ENCODE measurements at regions not wholly inside any gene's neighbourhood (a gene's known extent, or its start where the extent isn't known, plus 50 kb on each side); places are given as distances from the start of the nearest gene placed in this dataset.

DNA sequence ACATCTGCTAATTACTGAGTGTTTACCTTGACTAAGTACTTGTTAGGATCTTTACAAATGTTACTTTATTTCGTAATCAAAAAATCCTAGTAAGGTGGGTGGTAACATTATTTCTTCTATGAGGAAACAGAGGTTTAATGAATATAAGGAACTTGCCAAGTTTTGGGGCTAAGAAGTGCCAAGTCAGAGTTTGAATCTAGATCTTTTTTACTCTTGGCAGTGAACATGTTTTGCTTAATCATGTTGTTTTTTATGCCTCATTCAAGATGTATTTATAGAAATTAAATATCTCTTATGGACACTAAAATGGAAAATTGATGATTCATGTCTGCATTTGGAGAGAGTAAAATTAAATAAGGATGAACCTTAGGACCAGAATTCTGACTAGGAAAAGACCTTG lies 393.7 kb downstream of the UTRN start:
- no peak for DNase-seq (ENCODE audit: low spot score)
- Histone ChIP-seq H3K27ac (peak overlapping the region in 1 of 2 donors; percentile 50), H3K36me3 (no peaks in the 10 kb centered on the region), H3K4me3 (no peak overlapping the region), H3K27me3 (replicated peaks; ENCODE audit: insufficient read depth) (no peaks in the 10 kb centered on the region), H3K4me1 (ENCODE audit: control insufficient read depth in 1 of 2, low read depth in 2 of 2) (peaks cover 28 to 58% of the 10 kb centered on the region in 2 donors), H3K9me3 (peaks cover 4% of the 10 kb centered on the region)
- peak; percentile 60 for ATAC-seq (ENCODE audit: insufficient number of reproducible peaks, low FRiP score, low read depth)
- TF ChIP-seq, protein P1, sequence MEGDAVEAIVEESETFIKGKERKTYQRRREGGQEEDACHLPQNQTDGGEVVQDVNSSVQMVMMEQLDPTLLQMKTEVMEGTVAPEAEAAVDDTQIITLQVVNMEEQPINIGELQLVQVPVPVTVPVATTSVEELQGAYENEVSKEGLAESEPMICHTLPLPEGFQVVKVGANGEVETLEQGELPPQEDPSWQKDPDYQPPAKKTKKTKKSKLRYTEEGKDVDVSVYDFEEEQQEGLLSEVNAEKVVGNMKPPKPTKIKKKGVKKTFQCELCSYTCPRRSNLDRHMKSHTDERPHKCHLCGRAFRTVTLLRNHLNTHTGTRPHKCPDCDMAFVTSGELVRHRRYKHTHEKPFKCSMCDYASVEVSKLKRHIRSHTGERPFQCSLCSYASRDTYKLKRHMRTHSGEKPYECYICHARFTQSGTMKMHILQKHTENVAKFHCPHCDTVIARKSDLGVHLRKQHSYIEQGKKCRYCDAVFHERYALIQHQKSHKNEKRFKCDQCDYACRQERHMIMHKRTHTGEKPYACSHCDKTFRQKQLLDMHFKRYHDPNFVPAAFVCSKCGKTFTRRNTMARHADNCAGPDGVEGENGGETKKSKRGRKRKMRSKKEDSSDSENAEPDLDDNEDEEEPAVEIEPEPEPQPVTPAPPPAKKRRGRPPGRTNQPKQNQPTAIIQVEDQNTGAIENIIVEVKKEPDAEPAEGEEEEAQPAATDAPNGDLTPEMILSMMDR (IDR thresholded peaks at IDR 0.05) = no peak

DNA sequence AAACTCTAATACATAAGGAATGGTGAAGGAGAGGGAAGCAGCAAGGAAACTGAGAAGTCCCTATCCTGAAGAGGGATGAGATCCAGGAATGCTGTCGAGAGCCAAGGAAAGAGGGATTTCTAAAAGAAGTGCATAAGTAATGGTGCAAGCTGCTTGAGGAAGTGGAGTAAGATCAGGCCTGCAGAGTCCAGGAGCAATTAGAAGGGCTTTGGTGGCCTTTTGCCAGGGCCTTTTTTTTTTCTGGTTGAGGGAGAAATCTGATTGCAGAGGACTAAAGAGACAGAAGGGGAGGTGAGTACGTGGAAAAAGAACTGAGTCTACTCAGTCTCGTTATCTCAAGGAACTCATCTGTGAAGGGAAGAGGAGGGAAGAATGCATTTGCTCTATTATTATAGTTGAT lies 396.2 kb downstream of the UTRN start:
- no peaks in the 10 kb centered on the region for H3K27me3 ChIP-seq (replicated peaks; ENCODE audit: insufficient read depth)
- ATAC-seq (ENCODE audit: insufficient number of reproducible peaks, low FRiP score, low read depth) (no peak), DNase-seq (ENCODE audit: low spot score) (no peak)
- TF ChIP-seq, protein P1 (IDR thresholded peaks at IDR 0.05) = no peak
- no peak overlapping the region for H3K27ac ChIP-seq
- no peak overlapping the region for H3K4me3 ChIP-seq
- no peaks in the 10 kb centered on the region for H3K36me3 ChIP-seq
- H3K4me1 ChIP-seq (ENCODE audit: control insufficient read depth in 1 of 2, low read depth in 2 of 2) = peaks cover 32 to 59% of the 10 kb centered on the region in 2 donors
- H3K9me3 ChIP-seq = no peaks in the 10 kb centered on the region

- ATAC-seq (ENCODE audit: insufficient number of reproducible peaks, low FRiP score, low read depth) (no peak), DNase-seq (ENCODE audit: low spot score) (peak; percentile 18)
- H3K9me3 ChIP-seq = peaks cover 5% of the 10 kb centered on the region
- H3K36me3 ChIP-seq = no peaks in the 10 kb centered on the region
- TF ChIP-seq, protein P1 (IDR thresholded peaks at IDR 0.05) = no peak
- H3K4me1 ChIP-seq (ENCODE audit: control insufficient read depth in 1 of 2, low read depth in 2 of 2) = peaks cover 32 to 55% of the 10 kb centered on the region in 2 donors
- no peaks in the 10 kb centered on the region for H3K27me3 ChIP-seq (replicated peaks; ENCODE audit: insufficient read depth)
- H3K27ac ChIP-seq = peak overlapping the region; percentile 43 to 50
- no peak overlapping the region for H3K4me3 ChIP-seq
These were observed 398.3 kb downstream of the UTRN start for GRCh38 chr6:144683216-144684070.

- no peak overlapping the region for H3K4me3 ChIP-seq
- no peak for ATAC-seq (ENCODE audit: insufficient number of reproducible peaks, low FRiP score, low read depth)
- H3K36me3 ChIP-seq = no peaks in the 10 kb centered on the region
These were observed 403.6 kb downstream of the UTRN start for GRCh38 chr6:144688713-144689112.

GRCh38 chr6:144689503-144690040 lies 404.4 kb downstream of the UTRN start:
- ATAC-seq (ENCODE audit: insufficient number of reproducible peaks, low FRiP score, low read depth) (no peak), DNase-seq (ENCODE audit: low spot score) (no peak)
- TF ChIP-seq, protein P1 (IDR thresholded peaks at IDR 0.05) = no peak
- Histone ChIP-seq H3K4me3 (no peak overlapping the region), H3K36me3 (no peaks in the 10 kb centered on the region), H3K4me1 (ENCODE audit: control insufficient read depth in 1 of 2, low read depth in 2 of 2) (peaks cover 0 to 1% of the 10 kb centered on the region in 2 donors), H3K9me3 (peaks cover 5% of the 10 kb centered on the region), H3K27ac (no peak overlapping the region), H3K27me3 (replicated peaks; ENCODE audit: insufficient read depth) (no peaks in the 10 kb centered on the region)

More at GRCh38 chr6:144688713-144689112, 403.6 kb downstream of the UTRN start:
- Histone ChIP-seq H3K27ac (no peak overlapping the region), H3K4me1 (ENCODE audit: control insufficient read depth in 1 of 2, low read depth in 2 of 2) (peaks cover 8% of the 10 kb centered on the region in 2 donors), H3K9me3 (peaks cover 5% of the 10 kb centered on the region), H3K27me3 (replicated peaks; ENCODE audit: insufficient read depth) (no peaks in the 10 kb centered on the region)
- TF ChIP-seq, protein P1 (IDR thresholded peaks at IDR 0.05) = no peak
- DNase-seq (ENCODE audit: low spot score) = no peak
